Osteoblast (primary cell): ENCODE measurements at regions not wholly inside any gene's neighbourhood (a gene's known extent, or its start where the extent isn't known, plus 50 kb on each side); places are given as distances from the start of the nearest gene placed in this dataset.

Experiments used
- DNase-seq: peaks from one replicate; pipeline ENCODE4 v3.0.0; 2011; ENCODE audit warnings: low spot score, mixed read lengths; ENCODE audit not compliant: insufficient read length; ENCODE audit errors: missing footprints
- H2AFZ ChIP-seq: 2 replicates; pipeline ENCODE4 v1.6.0; 2011; ENCODE audit warnings: mild to moderate bottlenecking, low read length
- H3K27ac ChIP-seq: 2 replicates; pipeline ENCODE4 v1.5.1; 2011; ENCODE audit warnings: mild to moderate bottlenecking, low read depth, low read length, moderate library complexity
- H3K27me3 ChIP-seq: 2 replicates; pipeline ENCODE4 v1.6.0; 2012; ENCODE audit warnings: mild to moderate bottlenecking, control low read depth, inconsistent platforms, low read length, moderate library complexity; ENCODE audit not compliant: insufficient read depth
- H3K36me3 ChIP-seq: 2 replicates; pipeline ENCODE4 v1.5.1; 2011; ENCODE audit warnings: mild to moderate bottlenecking, low read length, control low read depth, moderate library complexity; ENCODE audit not compliant: insufficient read depth
- H3K4me1 ChIP-seq: 2 replicates; pipeline ENCODE4 v1.5.1; 2011; ENCODE audit warnings: mild to moderate bottlenecking, low read length, control low read depth, moderate library complexity; ENCODE audit not compliant: insufficient read depth
- H3K4me2 ChIP-seq: 2 replicates; pipeline ENCODE4 v1.6.0; 2011; ENCODE audit warnings: mild to moderate bottlenecking, low read length; ENCODE audit not compliant: insufficient read depth
- H3K4me3 ChIP-seq: fragments of 200-600 bp; sonication (generic); 3 replicates; pipeline ENCODE4 v1.5.1; 2012; ENCODE audit warnings: mild to moderate bottlenecking, low read length, inconsistent platforms; ENCODE audit not compliant: insufficient read depth
- H3K79me2 ChIP-seq: 2 replicates; pipeline ENCODE4 v1.6.0; 2012; ENCODE audit warnings: mild to moderate bottlenecking, low read length, control low read depth, inconsistent platforms; ENCODE audit not compliant: insufficient read depth
- H3K9me3 ChIP-seq: 2 replicates; pipeline ENCODE4 v1.5.1; 2011; ENCODE audit warnings: low read depth, low read length, control low read depth
- H4K20me1 ChIP-seq: 2 replicates; pipeline ENCODE4 v1.6.0; 2012; ENCODE audit warnings: mild to moderate bottlenecking, low read length, control low read depth; ENCODE audit not compliant: insufficient read depth
- CTCF ChIP-seq: IDR thresholded peaks from 2 replicates; pipeline ENCODE4 v1.5.1; 2011; ENCODE audit warnings: mild to moderate bottlenecking, low read depth, low read length, moderate library complexity; ENCODE audit errors: extremely low read depth

GRCh38 chr10:120318862-120319261 is 138.2 kb upstream of the PLPP4 start:
- no peak for DNase-seq
- H3K27me3 ChIP-seq, result no peaks in the 10 kb centered on the region
- no peak overlapping the region for H2AFZ ChIP-seq
- no peaks in the 10 kb centered on the region for H3K4me1 ChIP-seq
- TF ChIP-seq CTCF, result no peak
- H4K20me1 ChIP-seq, result no peaks in the 10 kb centered on the region
- no peak overlapping the region for H3K27ac ChIP-seq
- H3K9me3 ChIP-seq, result no peaks in the 10 kb centered on the region
- H3K36me3 ChIP-seq, result no peaks in the 10 kb centered on the region
- H3K79me2 ChIP-seq, result no peaks in the 10 kb centered on the region
- no peak overlapping the region for H3K4me2 ChIP-seq
- no peak overlapping the region for H3K4me3 ChIP-seq

- no peaks in the 10 kb centered on the region for H3K9me3 ChIP-seq
- H3K4me1 ChIP-seq, result no peaks in the 10 kb centered on the region
- H3K4me2 ChIP-seq, result no peak overlapping the region
- H3K27ac ChIP-seq, result no peak overlapping the region
- no peak for TF ChIP-seq CTCF
- no peak for DNase-seq
- no peak overlapping the region for H3K4me3 ChIP-seq
- no peaks in the 10 kb centered on the region for H3K27me3 ChIP-seq
- H3K79me2 ChIP-seq, result no peaks in the 10 kb centered on the region
- H2AFZ ChIP-seq, result no peak overlapping the region
- H4K20me1 ChIP-seq, result no peaks in the 10 kb centered on the region
- no peaks in the 10 kb centered on the region for H3K36me3 ChIP-seq
Observed at GRCh38 chr10:120327675-120328074, 129.4 kb upstream of the PLPP4 start.

- no peaks in the 10 kb centered on the region for H3K4me1 ChIP-seq
- H3K9me3 ChIP-seq, result no peaks in the 10 kb centered on the region
- no peak for DNase-seq
- H3K27ac ChIP-seq, result no peak overlapping the region
- no peak overlapping the region for H3K4me3 ChIP-seq
- H2AFZ ChIP-seq, result no peak overlapping the region
- H3K36me3 ChIP-seq, result no peaks in the 10 kb centered on the region
- H4K20me1 ChIP-seq, result no peaks in the 10 kb centered on the region
- no peaks in the 10 kb centered on the region for H3K27me3 ChIP-seq
- H3K4me2 ChIP-seq, result no peak overlapping the region
- H3K79me2 ChIP-seq, result no peaks in the 10 kb centered on the region
- TF ChIP-seq CTCF, result peak; percentile 37
Observed at GRCh38 chr10:120328647-120329046, 128.4 kb upstream of the PLPP4 start.

- DNase-seq, result no peak
- Histone ChIP-seq H3K4me1 (no peaks in the 10 kb centered on the region), H3K27me3 (no peaks in the 10 kb centered on the region), H4K20me1 (no peaks in the 10 kb centered on the region), H3K36me3 (no peaks in the 10 kb centered on the region), H3K4me3 (no peak overlapping the region), H3K27ac (no peak overlapping the region), H2AFZ (no peak overlapping the region), H3K4me2 (no peak overlapping the region), H3K9me3 (no peaks in the 10 kb centered on the region), H3K79me2 (no peaks in the 10 kb centered on the region)
- TF ChIP-seq CTCF, result no peak
Observed at GRCh38 chr10:120335553-120335952, 121.5 kb upstream of the PLPP4 start.
